ENCODE measurements at regions not wholly inside any gene's neighbourhood (a gene's known extent, or its start where the extent isn't known, plus 50 kb on each side); places are given as distances from the start of the nearest gene placed in this dataset.

GRCh38 chr7:124680304-124680703 is 85.3 kb downstream of the GPR37 start (continued):
- TF ChIP-seq, protein P1, sequence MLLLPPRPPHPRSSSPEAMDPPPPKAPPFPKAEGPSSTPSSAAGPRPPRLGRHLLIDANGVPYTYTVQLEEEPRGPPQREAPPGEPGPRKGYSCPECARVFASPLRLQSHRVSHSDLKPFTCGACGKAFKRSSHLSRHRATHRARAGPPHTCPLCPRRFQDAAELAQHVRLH (CRISPR knock-in tag; IDR thresholded peaks at IDR 0.05; ENCODE audit: borderline replicate concordance, low read depth) = no peak
- no peak for TF ChIP-seq SRSF4 (IDR thresholded peaks at IDR 0.05; ENCODE audit: low read depth, low read length, poor library complexity, severe bottlenecking)
- no peak for TF ChIP-seq NFE2L2 (IDR thresholded peaks at IDR 0.05; ENCODE audit: low read length)
- TF ChIP-seq FIP1L1 (IDR thresholded peaks at IDR 0.05; ENCODE audit: borderline replicate concordance, insufficient read depth, low read depth, low read length) = no peak
- no peak for TF ChIP-seq PPARG (CRISPR knock-in tag; conservative IDR thresholded peaks at IDR 0.05)
- TF ChIP-seq HNRNPK (IDR thresholded peaks at IDR 0.05; ENCODE audit: low read depth, low read length, poor library complexity, severe bottlenecking) = no peak
- no peak for TF ChIP-seq HNRNPLL (IDR thresholded peaks at IDR 0.05; ENCODE audit: low read depth, low read length, poor library complexity, severe bottlenecking)

- Histone ChIP-seq H3K79me2 (ENCODE audit: insufficient read depth, low read length) (no peaks in the 10 kb centered on the region), H3K27ac (ENCODE audit: extremely low read length, insufficient read depth, low read length) (no peak overlapping the region), H2AFZ (ENCODE audit: low read length) (no peak overlapping the region), H3K9me3 (ENCODE audit: low read length) (no peaks in the 10 kb centered on the region), H3K27me3 (ENCODE audit: control insufficient read depth in 1 of 2, insufficient read depth in 2 of 2, low read length in 2 of 2) (no peaks in the 10 kb centered on the region), H3K4me1 (ENCODE audit: insufficient read depth, low read length) (no peaks in the 10 kb centered on the region), H3K4me2 (ENCODE audit: low read depth, low read length) (no peak overlapping the region), H3K9ac (ENCODE audit: insufficient read depth, low read depth, low read length) (no peak overlapping the region), H3K36me3 (replicated peaks in 1 of 2; ENCODE audit: control insufficient read depth in 1 of 2, insufficient read depth in 2 of 2, low read length in 2 of 2) (no peaks in the 10 kb centered on the region), H4K20me1 (ENCODE audit: insufficient read depth, low read length) (no peaks in the 10 kb centered on the region; the same call in 1 of the 2 replicates), H3K4me3 (replicated peaks in 1 of 3; ENCODE audit: insufficient read depth in 1 of 3, low read depth in 2 of 3, low read length in 3 of 3) (no peak overlapping the region)
- FAIRE-seq (no peak), DNase-seq (ENCODE audit: low spot score) (no peak), ATAC-seq (no peak)
- no TSS peak for BruUV-seq (replicated peaks)
- in situ Hi-C loops (cut with HindIII; ENCODE audit: extremely low pct_ligation_motif_present, low pct_unique_long_range_greater_than_20kb) = no loop called here
- intact Hi-C loops (cut with micrococcal nuclease; ENCODE audit: unreplicated experiment) = no loop called here
- CTCF ChIA-PET (ENCODE audit: low intra/inter-chr PET ratio, low total read pairs) = no interaction called here
- POLR2A ChIA-PET = no interaction called here
- 2% methylated on average over 8 of the region's 8 CpGs for WGBS (ENCODE audit: low lambda C conversion rate)
- no peak for TF ChIP-seq ZC3H13 (CRISPR knock-in tag; IDR thresholded peaks at IDR 0.05)
- TF ChIP-seq ZNF205 (CRISPR knock-in tag; IDR thresholded peaks at IDR 0.05) = no peak
- TF ChIP-seq ZNF12 (CRISPR knock-in tag; IDR thresholded peaks at IDR 0.05) = no peak
- no peak for TF ChIP-seq KAT8 (CRISPR knock-in tag; IDR thresholded peaks at IDR 0.05)
- no peak for TF ChIP-seq CHD2 (IDR thresholded peaks at IDR 0.05; ENCODE audit: low read depth, low read length)
- no peak for TF ChIP-seq MEF2D (CRISPR knock-in tag; IDR thresholded peaks at IDR 0.05)
- TF ChIP-seq ZBTB43 (CRISPR knock-in tag; conservative IDR thresholded peaks at IDR 0.05) = no peak
- TF ChIP-seq YEATS2 (CRISPR knock-in tag; IDR thresholded peaks at IDR 0.05; ENCODE audit: borderline replicate concordance) = no peak
- no peak for TF ChIP-seq ZNF230 (CRISPR knock-in tag; IDR thresholded peaks at IDR 0.05)
- TF ChIP-seq ZNF143 (CRISPR knock-in tag; IDR thresholded peaks at IDR 0.05) = no peak
- TF ChIP-seq ZNF678 (CRISPR knock-in tag; IDR thresholded peaks at IDR 0.05) = no peak
- TF ChIP-seq, protein P2, sequence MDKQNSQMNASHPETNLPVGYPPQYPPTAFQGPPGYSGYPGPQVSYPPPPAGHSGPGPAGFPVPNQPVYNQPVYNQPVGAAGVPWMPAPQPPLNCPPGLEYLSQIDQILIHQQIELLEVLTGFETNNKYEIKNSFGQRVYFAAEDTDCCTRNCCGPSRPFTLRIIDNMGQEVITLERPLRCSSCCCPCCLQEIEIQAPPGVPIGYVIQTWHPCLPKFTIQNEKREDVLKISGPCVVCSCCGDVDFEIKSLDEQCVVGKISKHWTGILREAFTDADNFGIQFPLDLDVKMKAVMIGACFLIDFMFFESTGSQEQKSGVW (CRISPR knock-in tag; IDR thresholded peaks at IDR 0.05; ENCODE audit: borderline replicate concordance) = no peak
- no peak for TF ChIP-seq BCL6 (CRISPR knock-in tag; IDR thresholded peaks at IDR 0.05)
- TF ChIP-seq ASH2L (IDR thresholded peaks at IDR 0.05; ENCODE audit: insufficient read length, low read depth, low read length) = no peak
- TF ChIP-seq TP53 (CRISPR knock-in tag; conservative IDR thresholded peaks at IDR 0.05) = no peak
These were observed 85.9 kb downstream of the GPR37 start for GRCh38 chr7:124679586-124680225.
